Duodenal mucosa (tissue), 2 donors: ENCODE measurements at regions not wholly inside any gene's neighbourhood (a gene's known extent, or its start where the extent isn't known, plus 50 kb on each side); places are given as distances from the start of the nearest gene placed in this dataset.

ENCODE experiments used
- H3K27ac ChIP-seq: one replicate; pipeline ENCODE4 v1.7.0; 2013; ENCODE audit warnings: low read depth, low read length
- H3K27me3 ChIP-seq, 2 donors: one replicate each; pipeline ENCODE4 v1.7.0; 2013; ENCODE audit warnings: low read length in 2 of 2, control low read depth in 1 of 2; ENCODE audit not compliant: insufficient read depth in 2 of 2, control insufficient read depth in 1 of 2
- H3K36me3 ChIP-seq, 2 donors: one replicate each; pipeline ENCODE4 v1.7.0; 2013; ENCODE audit warnings: low read length in 2 of 2, control low read depth in 1 of 2; ENCODE audit not compliant: insufficient read depth in 2 of 2, control insufficient read depth in 1 of 2
- H3K4me1 ChIP-seq, 2 donors: one replicate each; pipeline ENCODE4 v1.7.0; 2013; ENCODE audit warnings: low read length in 2 of 2, control low read depth in 1 of 2; ENCODE audit not compliant: insufficient read depth in 2 of 2, control insufficient read depth in 1 of 2
- H3K4me3 ChIP-seq, 2 donors: one replicate each; pipeline ENCODE4 v1.7.0; 2013; ENCODE audit warnings: low read length in 2 of 2, low read depth in 1 of 2
- H3K9ac ChIP-seq, 2 donors: one replicate each; pipeline ENCODE4 v1.7.0; 2013; ENCODE audit warnings: low read length in 2 of 2, low read depth in 1 of 2
- H3K9me3 ChIP-seq, 2 donors: one replicate each; pipeline ENCODE4 v1.7.0; 2013; ENCODE audit warnings: low read length in 2 of 2, control low read depth in 1 of 2; ENCODE audit not compliant: control insufficient read depth in 1 of 2

DNA sequence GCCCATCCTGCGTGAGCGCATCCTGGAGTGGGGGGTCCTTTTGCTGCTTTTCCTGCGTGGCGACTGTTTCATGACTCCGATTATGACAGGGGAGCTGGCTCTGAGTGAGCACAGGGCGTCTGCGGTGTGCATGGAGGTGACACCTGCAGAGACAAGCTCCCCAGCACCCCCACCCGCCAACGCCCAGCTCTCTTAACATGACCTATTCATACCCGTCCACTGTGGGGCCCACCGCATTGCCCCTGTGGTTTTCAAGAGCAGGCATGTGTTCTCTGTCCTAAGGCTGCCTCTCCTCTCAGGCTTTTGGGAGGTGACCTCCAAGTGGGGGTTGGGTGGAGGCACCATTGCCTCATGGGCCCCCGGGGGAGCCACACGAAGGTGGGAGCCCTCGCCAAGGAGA lies 500.7 kb downstream of the TCERG1L start:
- Histone ChIP-seq H3K9me3 (no peaks in the 10 kb centered on the region), H3K27ac (no peak overlapping the region), H3K4me1 (no peaks in the 10 kb centered on the region), H3K36me3 (no peaks in the 10 kb centered on the region), H3K27me3 (no peaks in the 10 kb centered on the region), H3K4me3 (no peak overlapping the region), H3K9ac (no peak overlapping the region)

DNA sequence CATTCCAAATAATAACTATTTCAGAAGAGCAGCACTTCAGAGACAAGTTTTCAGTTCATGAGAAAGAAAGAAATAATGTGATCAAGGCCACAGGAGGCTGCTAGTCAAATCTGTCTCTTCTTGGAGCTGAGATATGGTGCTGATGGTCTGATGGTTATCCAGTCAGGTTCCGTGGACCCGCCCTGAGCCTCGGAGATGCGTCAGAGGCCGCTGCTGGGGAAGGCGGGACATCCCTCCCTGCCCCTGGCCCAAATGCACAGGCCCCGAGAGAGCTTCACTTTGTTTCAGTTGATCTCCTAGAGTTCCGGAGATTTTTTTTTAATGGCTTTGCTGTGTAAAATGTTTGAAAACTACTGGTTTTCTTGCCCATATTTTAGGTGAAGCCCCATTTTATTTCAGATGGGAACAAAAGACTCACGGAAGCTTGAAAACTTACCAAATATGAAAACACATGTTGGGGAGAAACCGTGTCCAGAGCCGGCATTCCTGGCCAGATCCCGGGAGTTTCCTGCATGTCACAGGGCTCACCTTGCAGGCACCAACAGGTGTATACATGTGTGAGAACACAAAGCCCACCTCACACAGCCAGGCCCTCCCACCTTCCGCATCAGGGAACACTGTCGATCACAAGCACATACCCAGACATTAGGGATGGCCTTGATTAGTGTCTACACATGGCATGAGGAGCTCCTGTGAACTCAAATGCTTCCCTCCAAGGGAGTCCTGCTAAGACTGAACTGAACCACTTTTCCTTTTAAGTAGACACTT lies 499.0 kb downstream of the TCERG1L start:
- H3K9me3 ChIP-seq = no peaks in the 10 kb centered on the region
- H3K27me3 ChIP-seq = no peaks in the 10 kb centered on the region
- no peaks in the 10 kb centered on the region for H3K4me1 ChIP-seq
- no peak overlapping the region for H3K9ac ChIP-seq
- H3K36me3 ChIP-seq = no peaks in the 10 kb centered on the region
- no peak overlapping the region for H3K4me3 ChIP-seq
- no peak overlapping the region for H3K27ac ChIP-seq

DNA sequence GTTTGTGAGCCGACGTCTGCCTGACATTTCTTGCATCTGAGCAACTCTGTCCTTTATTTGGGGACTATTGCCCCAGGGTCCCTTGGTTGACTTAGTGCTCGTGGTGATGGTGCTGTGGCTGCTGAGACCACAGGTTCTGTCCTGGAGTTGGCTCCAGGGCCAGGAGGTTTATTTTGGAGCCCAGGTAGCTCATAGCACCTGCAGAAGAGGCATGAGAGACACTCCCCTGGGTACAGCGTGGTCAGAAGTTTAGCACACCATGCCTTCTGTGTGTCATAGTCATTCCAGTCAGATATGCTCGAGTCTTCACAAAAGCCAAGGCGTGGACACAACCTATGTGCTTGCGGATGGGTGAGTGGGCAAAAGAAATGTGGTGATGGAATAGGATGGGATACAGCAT lies 496.9 kb downstream of the TCERG1L start:
- H3K27ac ChIP-seq = no peak overlapping the region
- no peaks in the 10 kb centered on the region for H3K36me3 ChIP-seq
- no peaks in the 10 kb centered on the region for H3K4me1 ChIP-seq
- H3K9ac ChIP-seq = no peak overlapping the region
- no peak overlapping the region for H3K4me3 ChIP-seq
- H3K27me3 ChIP-seq = no peaks in the 10 kb centered on the region
- no peaks in the 10 kb centered on the region for H3K9me3 ChIP-seq

DNA sequence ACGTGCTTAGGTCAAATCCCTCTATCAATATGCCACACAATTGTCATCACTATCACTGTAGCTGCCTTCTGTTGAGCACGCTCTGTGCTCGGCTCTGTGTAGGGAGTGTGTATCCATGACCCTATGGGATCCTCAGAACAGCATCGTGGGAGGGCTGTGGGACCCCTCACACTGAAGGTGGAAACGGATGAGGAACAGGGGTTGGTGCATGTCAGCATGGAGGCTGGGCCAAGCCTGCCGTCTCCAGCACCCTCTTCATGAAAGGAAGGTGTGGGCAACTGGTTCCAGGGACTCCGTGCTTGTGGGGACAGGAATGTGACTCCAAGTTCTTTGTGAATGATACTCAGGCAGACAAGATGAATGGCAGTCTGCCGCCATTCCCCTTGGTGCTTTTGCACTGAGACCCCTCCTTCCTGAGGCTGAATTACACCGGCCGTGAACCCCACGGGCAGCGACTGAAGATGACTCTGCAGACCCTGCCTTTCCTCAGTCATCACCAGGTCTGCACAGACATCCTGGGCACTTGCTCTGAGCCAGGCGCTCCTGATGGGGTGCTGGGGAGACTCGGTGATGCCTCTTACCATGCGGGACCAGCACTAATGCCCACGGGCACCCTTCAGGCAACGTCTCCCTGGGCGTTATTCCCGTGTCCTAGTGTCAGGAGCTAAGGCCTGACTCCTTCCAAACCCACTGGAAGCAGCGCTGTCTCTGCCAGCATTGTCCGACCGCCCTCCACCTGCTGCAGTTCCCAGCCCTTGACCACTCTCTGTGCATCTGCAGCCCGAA lies 495.2 kb downstream of the TCERG1L start:
- no peak overlapping the region for H3K9ac ChIP-seq
- no peaks in the 10 kb centered on the region for H3K27me3 ChIP-seq
- H3K9me3 ChIP-seq = no peaks in the 10 kb centered on the region
- H3K27ac ChIP-seq = no peak overlapping the region
- no peaks in the 10 kb centered on the region for H3K36me3 ChIP-seq
- H3K4me3 ChIP-seq = no peak overlapping the region
- no peaks in the 10 kb centered on the region for H3K4me1 ChIP-seq

DNA sequence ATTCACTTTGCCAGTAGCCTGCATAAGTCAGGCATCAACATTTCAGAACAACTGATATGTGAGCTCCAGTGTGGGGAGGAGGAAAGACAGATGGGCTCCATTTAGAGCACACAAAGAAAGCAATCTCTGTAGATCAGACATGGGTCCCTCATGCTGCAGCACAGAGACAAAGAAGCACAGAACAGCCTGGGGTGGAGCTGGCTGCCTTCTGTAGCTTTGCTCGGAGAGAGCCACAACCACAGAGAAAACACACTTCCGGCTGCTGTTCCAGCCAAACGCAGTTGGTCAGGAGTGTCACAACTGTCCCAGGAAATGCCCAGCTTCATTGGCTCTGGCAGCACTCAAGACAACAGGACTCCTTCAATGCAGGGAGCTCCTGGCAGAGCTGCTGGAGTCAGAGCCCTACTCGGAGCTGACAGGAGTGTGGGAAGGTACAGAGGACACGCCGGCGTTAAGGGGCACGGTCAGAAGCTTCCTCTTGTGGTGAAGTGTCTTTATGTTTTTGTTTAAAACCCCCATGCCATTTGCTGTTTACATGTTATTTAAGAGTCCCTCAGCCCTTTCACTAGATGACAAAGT lies 494.4 kb downstream of the TCERG1L start:
- H3K27me3 ChIP-seq = no peaks in the 10 kb centered on the region
- no peak overlapping the region for H3K27ac ChIP-seq
- no peak overlapping the region for H3K9ac ChIP-seq
- no peaks in the 10 kb centered on the region for H3K36me3 ChIP-seq
- H3K4me1 ChIP-seq = no peaks in the 10 kb centered on the region
- no peak overlapping the region for H3K4me3 ChIP-seq
- H3K9me3 ChIP-seq = no peaks in the 10 kb centered on the region

DNA sequence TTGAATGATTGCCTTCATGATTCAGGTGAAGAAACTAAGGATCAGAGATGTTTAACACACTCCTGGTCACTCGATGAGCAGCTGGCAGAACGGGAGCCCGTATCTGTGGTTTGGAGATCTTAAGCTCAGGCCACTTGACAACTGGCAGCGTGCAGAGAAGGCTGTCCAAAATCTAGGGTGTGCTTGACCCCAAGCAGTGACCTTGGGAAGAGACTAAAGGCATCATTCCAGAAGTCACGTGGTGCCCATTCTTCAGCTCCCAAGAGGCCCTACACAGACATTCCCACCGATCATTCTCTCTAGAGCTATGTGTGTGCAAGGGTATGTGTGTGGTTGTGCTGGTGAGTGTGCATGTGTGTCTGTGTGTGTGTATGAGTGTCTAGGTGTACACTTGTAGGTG lies 493.8 kb downstream of the TCERG1L start:
- Histone ChIP-seq H3K27me3 (no peaks in the 10 kb centered on the region), H3K36me3 (no peaks in the 10 kb centered on the region), H3K9ac (no peak overlapping the region), H3K4me3 (no peak overlapping the region), H3K9me3 (no peaks in the 10 kb centered on the region), H3K27ac (no peak overlapping the region), H3K4me1 (no peaks in the 10 kb centered on the region)

DNA sequence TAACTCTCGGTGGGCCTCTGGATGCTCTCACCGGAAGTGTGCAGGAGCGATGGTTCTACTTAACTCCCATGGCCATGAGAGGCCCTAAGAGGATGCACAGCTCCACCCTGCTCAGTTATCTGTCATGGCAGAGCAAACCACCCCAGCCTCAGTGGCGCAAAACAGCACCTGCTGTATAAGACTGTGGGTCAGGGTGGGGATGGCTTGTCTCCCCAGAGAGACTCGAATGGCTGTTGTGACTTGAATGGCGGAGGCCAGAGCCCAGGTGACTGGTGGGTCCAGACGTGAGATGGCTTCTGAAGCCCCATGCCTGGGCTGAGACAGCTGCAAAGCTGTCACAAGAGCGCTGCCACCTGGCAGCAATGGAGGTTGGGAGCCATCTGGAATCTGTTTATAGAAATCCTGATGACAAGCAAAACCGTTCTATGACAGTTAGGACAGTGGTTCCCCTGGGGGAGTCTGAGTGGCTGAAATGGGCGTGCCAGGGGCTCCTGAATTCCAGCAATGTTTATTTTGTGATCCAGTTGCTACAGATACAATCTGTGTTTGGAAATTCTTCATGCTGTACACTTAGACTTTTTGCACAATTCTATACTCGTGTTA lies 490.5 kb downstream of the TCERG1L start:
- no peak overlapping the region for H3K4me3 ChIP-seq
- no peaks in the 10 kb centered on the region for H3K27me3 ChIP-seq
- H3K27ac ChIP-seq = no peak overlapping the region
- H3K9me3 ChIP-seq = peaks cover under 1 to 16% of the 10 kb centered on the region in 2 donors
- no peaks in the 10 kb centered on the region for H3K36me3 ChIP-seq
- no peak overlapping the region for H3K9ac ChIP-seq
- no peaks in the 10 kb centered on the region for H3K4me1 ChIP-seq

DNA sequence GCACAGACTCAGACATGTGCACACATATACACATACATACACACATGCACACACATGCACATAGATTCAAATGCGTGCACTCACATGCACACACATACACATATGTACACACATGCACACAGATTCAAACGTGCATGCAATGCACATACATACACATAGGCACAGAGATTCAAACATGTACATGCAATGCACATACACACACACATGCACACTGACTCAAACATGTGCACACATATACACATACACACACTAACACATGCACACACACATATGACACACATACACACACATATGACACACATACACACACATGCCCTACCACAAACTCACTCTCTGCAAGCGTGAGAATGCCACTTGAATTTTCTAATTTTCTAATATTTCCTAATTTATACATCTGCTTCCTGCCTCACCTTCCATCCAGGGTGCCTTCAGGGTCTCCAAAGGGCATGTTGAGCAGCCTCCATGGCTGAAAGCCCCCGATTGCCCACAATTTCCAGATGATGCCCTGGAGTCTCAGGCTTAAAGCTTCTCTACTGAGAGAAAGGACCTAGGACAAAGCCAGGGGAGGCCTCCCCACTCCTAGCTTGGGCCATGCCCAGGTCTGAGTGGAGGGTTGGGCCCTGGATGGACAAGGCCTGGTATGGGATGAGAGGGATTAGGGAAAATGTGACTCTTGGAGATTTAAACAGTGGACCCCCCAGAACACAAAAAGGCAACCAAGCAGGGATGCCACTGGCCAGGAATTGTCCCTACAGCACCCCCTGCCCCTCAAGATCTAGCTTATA lies 487.1 kb downstream of the TCERG1L start:
- Histone ChIP-seq H3K4me1 (no peaks in the 10 kb centered on the region), H3K27ac (no peak overlapping the region), H3K36me3 (no peaks in the 10 kb centered on the region), H3K9me3 (peaks cover 4 to 21% of the 10 kb centered on the region in 2 donors), H3K4me3 (no peak overlapping the region), H3K27me3 (no peaks in the 10 kb centered on the region), H3K9ac (no peak overlapping the region)

DNA sequence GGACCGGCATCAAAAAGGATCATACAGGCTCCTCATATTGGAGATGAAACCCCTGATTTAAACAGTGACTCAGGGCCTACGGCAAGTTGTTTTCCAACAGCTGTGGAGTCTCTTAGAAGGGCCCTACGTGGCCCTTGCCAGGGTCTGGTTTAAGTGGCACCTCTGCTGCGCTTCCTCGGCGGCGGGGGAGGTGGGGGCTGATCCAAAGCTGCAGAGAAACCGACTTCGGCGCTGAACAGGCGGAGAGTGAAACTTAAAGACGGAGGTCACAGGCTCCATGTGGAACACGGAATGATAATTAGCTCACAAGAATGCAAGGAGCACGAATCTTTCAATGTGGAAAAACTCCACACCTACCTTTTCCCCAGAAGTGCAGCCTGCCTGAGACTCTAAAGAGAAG lies 477.9 kb downstream of the TCERG1L start:
- H3K27ac ChIP-seq = no peak overlapping the region
- no peak overlapping the region for H3K9ac ChIP-seq
- no peaks in the 10 kb centered on the region for H3K4me1 ChIP-seq
- no peaks in the 10 kb centered on the region for H3K27me3 ChIP-seq
- no peaks in the 10 kb centered on the region for H3K36me3 ChIP-seq
- H3K4me3 ChIP-seq = no peak overlapping the region
- H3K9me3 ChIP-seq = no peaks in the 10 kb centered on the region
